GM12878 (cell line): ENCODE measurements at regions not wholly inside any gene's neighbourhood (a gene's known extent, or its start where the extent isn't known, plus 50 kb on each side); places are given as distances from the start of the nearest gene placed in this dataset.

Experiments
- ATAC-seq: fragments of 200-7000 bp; cut with Tn5 transposase; 3 replicates; pipeline ENCODE4 v1.9.1; 2020; ENCODE audit warnings: mild to moderate bottlenecking, moderate library complexity
- BruUV-seq: library from RNA; stranded (reverse); fragments of 400-500 nt; replicated peaks from 2 replicates; lab custom pipeline; 2021; lab: Mats Ljungman, UMichigan
- CTCF ChIA-PET: fragments of 300-600 bp; sonication (Branson Sonifier 250); formaldehyde crosslinking; extraction: SDS; loops from one replicate; lab custom pipeline; 2021; ENCODE audit warnings: inconsistent platforms; lab: Yijun Ruan, JAX
- POLR2A ChIA-PET: fragments of 350-600 bp; formaldehyde crosslinking; extraction: SDS; loops from one replicate; lab custom pipeline; 2021; ENCODE audit warnings: inconsistent platforms; lab: Charles Lee
- RAD21 ChIA-PET: fragments of 300-600 bp; sonication (Branson Sonifier 250); formaldehyde crosslinking; loops from one replicate; lab custom pipeline; 2023; ENCODE audit warnings: antibody characterized with exemption; ENCODE audit not compliant: unreplicated experiment; lab: Charles Lee
- SMC1A ChIA-PET: fragments of 300-600 bp; sonication (Branson Sonifier 250); formaldehyde crosslinking; loops from one replicate; lab custom pipeline; 2023; ENCODE audit not compliant: unreplicated experiment, uncharacterized antibody; lab: Charles Lee
- DNase-seq: peaks from one replicate; pipeline ENCODE4 v3.0.0-alpha.2; 2011; ENCODE audit warnings: low read depth, low spot score
- FAIRE-seq: peaks from 3 replicates; lab custom pipeline; 2011; peaks lifted over from hg19 to GRCh38; lab: Jason Lieb, UNC
- H2AFZ ChIP-seq: 2 replicates; pipeline ENCODE4 v1.6.0; 2011; ENCODE audit warnings: low read depth, low read length, control low read depth; ENCODE audit not compliant: control insufficient read depth
- H3K27ac ChIP-seq: 2 replicates; pipeline ENCODE4 v1.5.1; 2011; ENCODE audit warnings: control low read depth; ENCODE audit not compliant: control insufficient read depth, insufficient read depth
- H3K27me3 ChIP-seq, 2 experiments: replicated peaks in 1 of 2; 2 replicates each; pipeline versions ENCODE4 v1.6.0 to v1.6.1; 2011; ENCODE audit warnings: low read length in 1 of 2; ENCODE audit not compliant: control insufficient read depth in 2 of 2, insufficient read depth in 2 of 2
- H3K36me3 ChIP-seq, 2 experiments: 2 replicates each; pipeline ENCODE4 v1.5.1; 2011; ENCODE audit warnings: low read length in 1 of 2; ENCODE audit not compliant: control insufficient read depth in 2 of 2, insufficient read depth in 2 of 2
- H3K4me1 ChIP-seq: 2 replicates; pipeline ENCODE4 v1.6.1; 2011; ENCODE audit warnings: mild to moderate bottlenecking, low read length, moderate library complexity, mixed read lengths; ENCODE audit not compliant: control insufficient read depth, insufficient read depth
- H3K4me2 ChIP-seq: 2 replicates; pipeline ENCODE4 v1.6.0; 2011; ENCODE audit warnings: control low read depth; ENCODE audit not compliant: control insufficient read depth, insufficient read depth
- H3K4me3 ChIP-seq: fragments of 200-600 bp; sonication (generic); 2 replicates; pipeline ENCODE4 v1.5.1; 2016
- H3K79me2 ChIP-seq: 2 replicates; pipeline ENCODE4 v1.6.0; 2011; ENCODE audit warnings: low read length; ENCODE audit not compliant: control insufficient read depth, insufficient read depth
- H3K9ac ChIP-seq: 2 replicates; pipeline ENCODE4 v1.8.0; 2011; ENCODE audit warnings: low read length, control low read depth, mixed read lengths; ENCODE audit not compliant: control insufficient read depth, insufficient read depth
- H3K9me3 ChIP-seq: replicated peaks from 3 replicates; pipeline ENCODE4 v1.5.1; 2011; ENCODE audit warnings: mild to moderate bottlenecking, low read length; ENCODE audit not compliant: control insufficient read depth, insufficient read depth
- H4K20me1 ChIP-seq: 2 replicates; pipeline ENCODE4 v1.6.0; 2011; ENCODE audit not compliant: control insufficient read depth, insufficient read depth
- ATF7 ChIP-seq: fragments of 450-650 bp; IDR thresholded peaks from 2 replicates; pipeline ENCODE4 v1.6.1; 2016; ENCODE audit warnings: low read depth, mild to moderate bottlenecking
- BCL3 ChIP-seq: IDR thresholded peaks from 2 replicates; pipeline ENCODE4 v1.6.1; 2011; ENCODE audit warnings: borderline replicate concordance, low read depth, mild to moderate bottlenecking, moderate library complexity, low read length; ENCODE audit not compliant: insufficient read depth, poor library complexity, severe bottlenecking
- CBX3 ChIP-seq: fragments of 200-600 bp; sonication (generic); IDR thresholded peaks from 2 replicates; pipeline ENCODE4 v1.6.1; 2016; ENCODE audit warnings: low read depth, borderline replicate concordance
- CHD2 ChIP-seq: IDR thresholded peaks from 2 replicates; pipeline ENCODE4 v1.6.1; 2011; ENCODE audit warnings: low read depth, low read length, improper control_type of control experiment, borderline replicate concordance
- EP300 ChIP-seq, 2 experiments: fragments of 150-350 bp in 1 of 2; IDR thresholded peaks; 2 replicates each; pipeline ENCODE4 v1.6.1; 2011 to 2012; ENCODE audit warnings: low read depth in 2 of 2, low read length in 2 of 2, borderline replicate concordance in 1 of 2, improper control_type of control experiment in 1 of 2, inconsistent platforms in 1 of 2; ENCODE audit not compliant: control insufficient read depth in 1 of 2
- JUNB ChIP-seq: IDR thresholded peaks from 2 replicates; pipeline ENCODE4 v1.6.1; 2016; ENCODE audit warnings: antibody characterized with exemption, mild to moderate bottlenecking
- MYC ChIP-seq: IDR thresholded peaks from 2 replicates; pipeline ENCODE4 v1.6.1; 2011; ENCODE audit warnings: mild to moderate bottlenecking, low read length, moderate library complexity, inconsistent platforms; ENCODE audit not compliant: insufficient read depth, insufficient replicate concordance, insufficient read length, severe bottlenecking
- NBN ChIP-seq: fragments of 450-650 bp; IDR thresholded peaks from 2 replicates; pipeline ENCODE4 v1.6.1; 2016
- RUNX3 ChIP-seq: IDR thresholded peaks from 2 replicates; pipeline ENCODE4 v1.6.1; 2012; ENCODE audit warnings: low read length, inconsistent platforms
- SMC3 ChIP-seq: IDR thresholded peaks from 2 replicates; pipeline ENCODE4 v1.6.1; 2011; ENCODE audit warnings: low read length, improper control_type of control experiment, borderline replicate concordance
- SUPT20H ChIP-seq: IDR thresholded peaks from 2 replicates; pipeline ENCODE4 v1.6.1; 2011; ENCODE audit warnings: low read depth, mild to moderate bottlenecking, low read length, moderate library complexity, borderline replicate concordance; ENCODE audit not compliant: control insufficient read depth
- SUZ12 ChIP-seq: fragments of 200-600 bp; sonication (generic); IDR thresholded peaks from one replicate; pipeline ENCODE4 v1.6.1; 2018; ENCODE audit warnings: antibody characterized with exemption, mild to moderate bottlenecking; ENCODE audit not compliant: unreplicated experiment
- TCF12 ChIP-seq: IDR thresholded peaks from 2 replicates; pipeline ENCODE4 v1.6.1; 2011; ENCODE audit warnings: low read depth, mild to moderate bottlenecking, low read length
- WGBS: methylation state at CpG from one replicate; pipeline ENCODE4 v1.1.6; 2016; ENCODE audit warnings: low lambda C conversion rate; ENCODE audit not compliant: insufficient replicate concordance, insufficient coverage; ENCODE audit errors: missing lambda C conversion rate; 5-methylcytosine and 5-hydroxymethylcytosine counted together
- in situ Hi-C: fragments of 300-500 bp; cut with MboI; formaldehyde crosslinking; loops from 9 replicates; pipeline ENCODE4 v1.14.3; 2018; ENCODE audit warnings: mixed read lengths
- intact Hi-C: fragments of 100-400 bp; cut with micrococcal nuclease; formaldehyde crosslinking; loops from one replicate; pipeline ENCODE4 v1.14.2; 2022; ENCODE audit not compliant: unreplicated experiment
- TF ChIP-seq, protein P1 (sequence below): fragments of 450-650 bp; IDR thresholded peaks from 2 replicates; pipeline ENCODE4 v1.6.1; 2016; ENCODE audit warnings: mild to moderate bottlenecking

DNA sequence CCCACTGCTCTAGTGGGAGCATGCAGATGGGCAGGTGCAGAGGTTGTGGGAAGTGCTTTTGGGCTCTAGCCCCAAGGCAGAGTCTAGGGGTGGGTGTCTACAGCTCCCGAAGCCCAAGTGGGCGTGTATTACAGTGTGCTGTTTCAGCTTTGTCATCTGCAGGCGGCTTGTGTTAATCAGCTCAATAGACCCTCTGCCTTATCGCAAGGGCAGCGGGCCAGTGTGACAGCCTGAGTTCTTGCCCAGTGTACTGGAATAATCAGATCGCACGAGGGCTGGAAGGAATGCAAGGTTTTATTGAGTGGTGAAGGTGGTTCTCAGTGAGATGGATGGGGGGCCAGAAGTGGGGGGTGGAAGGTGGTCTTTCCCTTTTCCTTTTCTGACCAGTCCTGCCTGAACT, 529.4 kb upstream of the AMOT start:
- ChIA-PET POLR2A (no interaction called here), CTCF (no interaction called here), SMC1A (interaction anchor here (1.1 kb wide), 1 partner anchor 34 kb away, joined by 4 read pairs; no protein-coding TSS in a partner anchor), RAD21 (interaction anchor here (1.2 kb wide), 1 partner anchor 135 kb away, joined by 4 read pairs; no protein-coding TSS in a partner anchor)
- BruUV-seq, result no TSS peak
- no peak for ATAC-seq
- no peaks in the 10 kb centered on the region for H3K36me3 ChIP-seq
- no peaks in the 10 kb centered on the region for H3K79me2 ChIP-seq
- no peak for FAIRE-seq
- no peaks in the 10 kb centered on the region for H3K27me3 ChIP-seq
- H3K4me2 ChIP-seq, result no peak overlapping the region
- H3K9me3 ChIP-seq, result no peaks in the 10 kb centered on the region
- in situ Hi-C loops, result no loop called here
- H4K20me1 ChIP-seq, result no peaks in the 10 kb centered on the region
- no peak overlapping the region for H3K4me3 ChIP-seq
- no peak for DNase-seq
- 40% methylated on average over 7 of the region's 7 CpGs for whole genome bisulfite sequencing
- H2AFZ ChIP-seq, result no peak overlapping the region
- H3K9ac ChIP-seq, result no peak overlapping the region
- no peaks in the 10 kb centered on the region for H3K4me1 ChIP-seq
- intact Hi-C loops, result no loop called here
- no peak overlapping the region for H3K27ac ChIP-seq
- TF ChIP-seq, protein P1, sequence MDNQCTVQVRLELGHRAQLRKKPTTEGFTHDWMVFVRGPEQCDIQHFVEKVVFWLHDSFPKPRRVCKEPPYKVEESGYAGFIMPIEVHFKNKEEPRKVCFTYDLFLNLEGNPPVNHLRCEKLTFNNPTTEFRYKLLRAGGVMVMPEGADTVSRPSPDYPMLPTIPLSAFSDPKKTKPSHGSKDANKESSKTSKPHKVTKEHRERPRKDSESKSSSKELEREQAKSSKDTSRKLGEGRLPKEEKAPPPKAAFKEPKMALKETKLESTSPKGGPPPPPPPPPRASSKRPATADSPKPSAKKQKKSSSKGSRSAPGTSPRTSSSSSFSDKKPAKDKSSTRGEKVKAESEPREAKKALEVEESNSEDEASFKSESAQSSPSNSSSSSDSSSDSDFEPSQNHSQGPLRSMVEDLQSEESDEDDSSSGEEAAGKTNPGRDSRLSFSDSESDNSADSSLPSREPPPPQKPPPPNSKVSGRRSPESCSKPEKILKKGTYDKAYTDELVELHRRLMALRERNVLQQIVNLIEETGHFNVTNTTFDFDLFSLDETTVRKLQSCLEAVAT, result no peak
- no peak for TF ChIP-seq TCF12
- TF ChIP-seq, all 136 proteins: peak for 0

DNA sequence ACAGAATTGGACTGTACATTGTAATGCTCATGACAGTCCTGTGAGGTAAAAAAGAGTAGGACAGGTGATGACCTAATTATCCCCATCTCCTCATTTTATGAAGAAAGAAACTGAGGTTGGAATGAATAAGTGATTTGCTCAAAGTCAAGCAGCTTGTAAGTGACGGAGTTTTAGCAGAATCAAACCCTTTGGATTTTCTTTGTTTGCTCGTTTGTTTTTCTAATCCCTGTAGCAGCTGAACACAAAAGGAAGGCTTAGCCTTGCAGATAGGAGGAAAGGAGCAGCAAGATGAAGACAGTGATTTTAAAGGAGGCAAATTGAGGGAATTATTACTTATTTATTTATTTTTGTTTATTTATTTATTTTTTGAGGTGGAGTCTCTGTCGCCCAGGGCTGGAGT, 528.4 kb upstream of the AMOT start:
- ChIA-PET SMC1A (no interaction called here), POLR2A (no interaction called here), RAD21 (interaction anchor here (1.2 kb wide), 1 partner anchor 136 kb away, joined by 4 read pairs; no protein-coding TSS in a partner anchor), CTCF (interaction anchor here (0.6 kb wide), 1 partner anchor 133 kb away, joined by 3 read pairs; no protein-coding TSS in a partner anchor)
- Histone ChIP-seq H3K27ac (no peak overlapping the region), H3K9ac (no peak overlapping the region), H3K9me3 (no peaks in the 10 kb centered on the region), H3K4me1 (no peaks in the 10 kb centered on the region), H3K79me2 (no peaks in the 10 kb centered on the region), H4K20me1 (no peaks in the 10 kb centered on the region), H2AFZ (no peak overlapping the region), H3K4me3 (no peak overlapping the region), H3K36me3 (no peaks in the 10 kb centered on the region), H3K4me2 (no peak overlapping the region), H3K27me3 (no peaks in the 10 kb centered on the region)
- 23% methylated on average over 3 of the region's 3 CpGs for WGBS
- TF ChIP-seq SUZ12 (no peak), ATF7 (no peak), SUPT20H (no peak), NBN (no peak), CBX3 (no peak), MYC (no peak), SMC3 (no peak), RUNX3 (no peak), EP300 (IDR thresholded peaks at IDR 0.05; ENCODE audit: borderline replicate concordance in 1 of 2, control insufficient read depth in 1 of 2, low read depth in 2 of 2, low read length in 2 of 2) (no peak), JUNB (no peak), CHD2 (no peak), BCL3 (no peak)
- no TSS peak for BruUV-seq
- no peak for DNase-seq
- no peak for FAIRE-seq
- intact Hi-C loops (no loop called here), in situ Hi-C loops (no loop called here)
- ATAC-seq, result no peak
